Fibroblast of villous mesenchyme (primary cell): ENCODE measurements at regions not wholly inside any gene's neighbourhood (a gene's known extent, or its start where the extent isn't known, plus 50 kb on each side); places are given as distances from the start of the nearest gene placed in this dataset.

Source experiments
- DNase-seq: peaks from one replicate; pipeline ENCODE4 v3.0.0-alpha.2; 2010; ENCODE audit warnings: low read depth
- H3K4me3 ChIP-seq: 2 replicates; pipeline ENCODE4 v1.5.1; 2011; ENCODE audit warnings: low read depth, mild to moderate bottlenecking, low read length
- CTCF ChIP-seq: IDR thresholded peaks from 2 replicates; pipeline ENCODE4 v1.5.1; 2012; ENCODE audit warnings: low read depth, mild to moderate bottlenecking, low read length; ENCODE audit not compliant: insufficient read depth

- H3K4me3 ChIP-seq, result no peak overlapping the region
- no peak for TF ChIP-seq CTCF
- no peak for DNase-seq
Measured at GRCh38 chr9:134515026-134515821, 126.4 kb upstream of the COL5A1 start.

GRCh38 chr9:134516464-134516863 lies 125.1 kb upstream of the COL5A1 start:
- no peak for TF ChIP-seq CTCF
- H3K4me3 ChIP-seq, result no peak overlapping the region
- no peak for DNase-seq

- no peak overlapping the region for H3K4me3 ChIP-seq
- TF ChIP-seq CTCF, result no peak
- no peak for DNase-seq
Measured at GRCh38 chr9:134517069-134517680, 124.4 kb upstream of the COL5A1 start.

GRCh38 chr9:134518004-134518606 lies 123.5 kb upstream of the COL5A1 start:
- no peak overlapping the region for H3K4me3 ChIP-seq
- no peak for DNase-seq
- TF ChIP-seq CTCF, result no peak

- no peak for TF ChIP-seq CTCF
- no peak for DNase-seq
- no peak overlapping the region for H3K4me3 ChIP-seq
Measured at GRCh38 chr9:134519375-134520070, 122.1 kb upstream of the COL5A1 start.

- no peak overlapping the region for H3K4me3 ChIP-seq
- DNase-seq, result no peak
- no peak for TF ChIP-seq CTCF
Measured at GRCh38 chr9:134521817-134522501, 119.6 kb upstream of the COL5A1 start.
